Breast epithelium (tissue), 4 donors: ENCODE measurements at regions not wholly inside any gene's neighbourhood (a gene's known extent, or its start where the extent isn't known, plus 50 kb on each side); places are given as distances from the start of the nearest gene placed in this dataset.

Source experiments
- DNase-seq, 2 donors: peaks; one replicate each; pipeline ENCODE4 v3.0.0-alpha.2; 2019; ENCODE audit warnings: low spot score in 2 of 2
- H3K27ac ChIP-seq, 2 donors: fragments of 200-600 bp; sonication (generic) in 1 of 2; one replicate each; pipeline ENCODE4 v1.5.1; 2016 to 2019; ENCODE audit warnings: mild to moderate bottlenecking in 1 of 2
- H3K27me3 ChIP-seq, 2 donors: fragments of 200-600 bp; sonication (generic) in 1 of 2; one replicate each; pipeline versions ENCODE4 v1.5.1 to v1.6.0; 2017 to 2019; ENCODE audit warnings: control low read depth in 1 of 2, mild to moderate bottlenecking in 1 of 2
- H3K36me3 ChIP-seq: fragments of 200-600 bp; one replicate; pipeline ENCODE4 v1.5.1; 2019
- H3K4me1 ChIP-seq, 2 donors: fragments of 200-600 bp; sonication (generic); one replicate each; pipeline ENCODE4 v1.5.1; 2016 to 2019; ENCODE audit warnings: control low read depth in 1 of 2
- H3K4me3 ChIP-seq, 3 donors: fragments of 200-600 bp; sonication (generic); 1 replicate in 2 of 3; 2 replicates in 1 of 3; pipeline ENCODE4 v1.5.1; 2016 to 2019; ENCODE audit warnings: mild to moderate bottlenecking in 3 of 3, moderate library complexity in 2 of 3
- H3K9me3 ChIP-seq, 2 donors: fragments of 200-600 bp; sonication (generic) in 1 of 2; one replicate each; pipeline ENCODE4 v1.5.1; 2016 to 2019; ENCODE audit warnings: control low read depth in 1 of 2
- CTCF ChIP-seq, 3 donors: fragments of 450-650 bp; IDR thresholded peaks; one replicate each; pipeline ENCODE4 v1.5.1; 2016 to 2017; ENCODE audit warnings: antibody characterized with exemption in 3 of 3, mild to moderate bottlenecking in 3 of 3, moderate library complexity in 3 of 3
- POLR2A ChIP-seq: fragments of 450-650 bp; IDR thresholded peaks from one replicate; pipeline ENCODE4 v1.6.1; 2016; ENCODE audit warnings: antibody characterized with exemption, mild to moderate bottlenecking, moderate library complexity
- POLR2AphosphoS5 ChIP-seq, 3 donors: sonication (generic); formaldehyde crosslinking; IDR thresholded peaks; one replicate each; pipeline ENCODE4 v1.6.1; 2017; ENCODE audit warnings: antibody characterized with exemption in 3 of 3
- intact Hi-C: fragments of 100-400 bp; cut with DNase I; formaldehyde crosslinking; loops from one replicate; pipeline ENCODE4 v1.15.1; 2023; ENCODE audit warnings: low total_unique reads

- no peaks in the 10 kb centered on the region for H3K36me3 ChIP-seq
- no peaks in the 10 kb centered on the region for H3K4me1 ChIP-seq
- TF ChIP-seq CTCF (IDR thresholded peaks at IDR 0.05) (no peak), POLR2A (no peak), POLR2AphosphoS5 (IDR thresholded peaks at IDR 0.05) (no peak)
- H3K27ac ChIP-seq: no peak overlapping the region
- H3K27me3 ChIP-seq: peaks cover 0 to 5% of the 10 kb centered on the region in 2 donors
- no peaks in the 10 kb centered on the region for H3K9me3 ChIP-seq
- intact Hi-C loops: no loop called here
- no peak overlapping the region for H3K4me3 ChIP-seq
- DNase-seq: no peak
Observed at GRCh38 chr14:61891810-61892209, 129.6 kb downstream of the SNAPC1 start.

- H3K36me3 ChIP-seq: no peaks in the 10 kb centered on the region
- no peaks in the 10 kb centered on the region for H3K9me3 ChIP-seq
- no peaks in the 10 kb centered on the region for H3K4me1 ChIP-seq
- intact Hi-C loops: no loop called here
- no peak for TF ChIP-seq POLR2A
- TF ChIP-seq CTCF (IDR thresholded peaks at IDR 0.05): no peak
- TF ChIP-seq POLR2AphosphoS5 (IDR thresholded peaks at IDR 0.05): no peak
- DNase-seq: no peak
- H3K4me3 ChIP-seq: no peak overlapping the region
- peaks cover 0 to 5% of the 10 kb centered on the region in 2 donors for H3K27me3 ChIP-seq
- no peak overlapping the region for H3K27ac ChIP-seq
Observed at GRCh38 chr14:61893371-61893940, 131.2 kb downstream of the SNAPC1 start.

- no peak for TF ChIP-seq POLR2AphosphoS5 (IDR thresholded peaks at IDR 0.05)
- peak in 2 of 3 donors; percentile 22 to 39 for TF ChIP-seq CTCF (IDR thresholded peaks at IDR 0.05)
- H3K4me3 ChIP-seq: no peak overlapping the region
- H3K27ac ChIP-seq: no peak overlapping the region
- H3K9me3 ChIP-seq: no peaks in the 10 kb centered on the region
- no peaks in the 10 kb centered on the region for H3K4me1 ChIP-seq
- intact Hi-C loops: loop anchor here (2.0 kb wide), 1 partner anchor 26 kb away; no protein-coding TSS in a partner anchor
- no peak for DNase-seq
- peaks cover 0 to 5% of the 10 kb centered on the region in 2 donors for H3K27me3 ChIP-seq
- no peaks in the 10 kb centered on the region for H3K36me3 ChIP-seq
Observed at GRCh38 chr14:61894452-61895077, 132.3 kb downstream of the SNAPC1 start.

GRCh38 chr14:61897300-61897699 lies 135.1 kb downstream of the SNAPC1 start:
- no peak overlapping the region for H3K4me3 ChIP-seq
- H3K9me3 ChIP-seq: no peaks in the 10 kb centered on the region
- H3K27ac ChIP-seq: no peak overlapping the region
- TF ChIP-seq CTCF (IDR thresholded peaks at IDR 0.05) (no peak), POLR2A (no peak), POLR2AphosphoS5 (IDR thresholded peaks at IDR 0.05) (no peak)
- intact Hi-C loops: no loop called here
- H3K36me3 ChIP-seq: no peaks in the 10 kb centered on the region
- H3K4me1 ChIP-seq: no peaks in the 10 kb centered on the region
- peaks cover 0 to 4% of the 10 kb centered on the region in 2 donors for H3K27me3 ChIP-seq
- DNase-seq: no peak

- Histone ChIP-seq H3K4me3 (no peak overlapping the region), H3K9me3 (no peaks in the 10 kb centered on the region), H3K27ac (no peak overlapping the region), H3K4me1 (no peaks in the 10 kb centered on the region), H3K27me3 (no peaks in the 10 kb centered on the region), H3K36me3 (no peaks in the 10 kb centered on the region)
- intact Hi-C loops: no loop called here
- no peak for DNase-seq
- no peak for TF ChIP-seq POLR2A
- TF ChIP-seq CTCF (IDR thresholded peaks at IDR 0.05): no peak
- no peak for TF ChIP-seq POLR2AphosphoS5 (IDR thresholded peaks at IDR 0.05)
Observed at GRCh38 chr14:61898568-61898967, 136.3 kb downstream of the SNAPC1 start.
